ENCODE measurements at regions not wholly inside any gene's neighbourhood (a gene's known extent, or its start where the extent isn't known, plus 50 kb on each side); places are given as distances from the start of the nearest gene placed in this dataset.
"Not testable (repeated sequence)": the region's sequence is repeated elsewhere in the genome, so short reads cannot be mapped to it uniquely, and the experiment has no call there.

DNA sequence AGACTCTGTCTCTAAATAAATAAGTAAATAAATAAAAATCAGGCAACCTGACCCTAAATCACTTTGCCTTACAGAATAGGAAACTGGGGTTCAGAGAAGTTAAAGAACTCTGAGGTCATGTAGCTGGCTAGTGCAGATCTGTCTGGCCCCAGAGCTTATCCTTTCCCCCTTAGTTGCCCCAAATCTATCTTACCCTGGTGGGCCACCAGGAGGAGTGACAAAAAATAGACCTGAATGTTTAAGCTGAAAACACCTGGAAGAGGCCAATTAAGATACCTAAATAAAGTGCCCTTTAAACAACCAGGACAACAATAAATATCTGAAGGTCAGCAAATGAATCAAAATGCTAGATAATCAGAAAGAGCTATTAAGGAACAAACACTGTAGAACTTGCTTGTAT is 59.7 kb downstream of the TEX35 start:
- DNase-seq = no peak

DNA sequence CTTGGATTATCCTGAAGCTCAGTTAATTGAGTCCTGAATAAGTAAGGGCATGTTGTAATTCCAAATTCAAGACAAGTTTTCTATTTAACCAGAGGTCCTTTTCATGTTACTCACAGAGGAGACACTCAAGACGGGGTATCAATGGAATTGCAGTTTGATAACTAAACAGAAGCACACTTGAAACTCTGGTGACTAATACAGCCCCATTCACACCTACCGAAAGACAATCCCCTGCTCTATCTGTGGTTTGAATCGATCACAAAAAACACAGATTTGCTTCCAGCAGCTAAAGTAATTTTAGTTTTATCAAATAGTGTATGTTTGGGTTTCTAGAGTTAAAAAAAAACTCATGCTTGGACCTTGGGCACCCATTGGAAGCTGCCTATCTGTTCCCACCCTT is 60.4 kb downstream of the TEX35 start:
- DNase-seq = no peak

DNA sequence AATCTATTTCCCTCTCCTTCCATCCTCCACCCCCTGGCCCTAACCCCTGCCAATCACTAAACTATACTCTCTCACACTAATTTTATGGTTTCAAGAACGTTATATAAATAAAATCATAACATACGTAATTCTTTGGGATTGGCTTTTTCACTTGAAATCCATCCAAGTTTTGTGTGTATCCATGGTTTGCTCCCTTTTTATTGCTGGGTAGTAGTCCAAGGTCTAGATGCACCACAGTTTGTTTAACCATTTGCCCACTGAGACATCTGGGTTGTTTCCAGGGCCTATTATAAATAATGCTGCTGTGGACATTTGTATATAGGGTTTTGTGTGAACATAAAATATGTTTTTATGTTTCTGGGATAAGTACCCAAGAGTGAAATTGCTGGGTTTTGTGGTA is 61.4 kb downstream of the TEX35 start:
- no peak for DNase-seq

- DNase-seq = no peak
Measured at GRCh38 chr1:178575611-178576361, 62.9 kb downstream of the TEX35 start.

DNA sequence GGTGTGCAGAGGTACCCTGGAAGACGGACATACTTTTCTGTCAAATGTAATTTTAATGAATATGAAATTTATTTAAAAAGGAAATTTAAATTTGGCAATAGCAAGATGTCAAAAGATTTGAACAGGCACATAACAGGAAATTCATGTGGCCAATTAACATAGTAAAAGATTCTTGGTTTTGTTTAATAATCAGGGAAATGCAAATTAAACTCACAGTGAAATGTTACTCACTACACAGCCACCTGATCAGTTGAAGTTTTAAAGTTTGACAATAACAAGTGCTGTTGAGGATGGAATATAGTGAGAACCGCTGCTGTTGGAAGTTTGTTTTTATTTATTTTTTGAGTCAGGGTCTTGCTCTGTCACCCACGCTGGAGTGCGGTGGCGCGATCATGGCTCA is 63.9 kb downstream of the TEX35 start:
- DNase-seq = no peak

DNA sequence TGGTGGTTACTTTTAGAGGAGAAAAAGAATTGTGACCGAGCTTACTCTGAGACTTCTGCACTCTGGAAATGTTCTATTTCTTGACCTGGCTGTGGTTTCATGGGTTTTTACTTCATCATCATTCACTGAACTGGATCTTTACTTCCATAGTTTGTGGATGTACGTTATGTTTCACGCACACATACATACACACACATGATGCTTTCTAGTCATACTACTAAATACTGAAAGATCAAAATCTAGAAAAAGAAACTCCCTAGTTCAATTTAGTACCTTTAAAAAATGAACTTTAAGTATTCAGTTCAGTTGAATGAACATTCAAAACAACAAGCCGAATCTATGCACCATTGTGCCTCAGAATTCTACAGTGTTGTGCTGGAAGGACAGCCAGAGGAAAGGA is 65.0 kb downstream of the TEX35 start:
- no peak for DNase-seq

DNA sequence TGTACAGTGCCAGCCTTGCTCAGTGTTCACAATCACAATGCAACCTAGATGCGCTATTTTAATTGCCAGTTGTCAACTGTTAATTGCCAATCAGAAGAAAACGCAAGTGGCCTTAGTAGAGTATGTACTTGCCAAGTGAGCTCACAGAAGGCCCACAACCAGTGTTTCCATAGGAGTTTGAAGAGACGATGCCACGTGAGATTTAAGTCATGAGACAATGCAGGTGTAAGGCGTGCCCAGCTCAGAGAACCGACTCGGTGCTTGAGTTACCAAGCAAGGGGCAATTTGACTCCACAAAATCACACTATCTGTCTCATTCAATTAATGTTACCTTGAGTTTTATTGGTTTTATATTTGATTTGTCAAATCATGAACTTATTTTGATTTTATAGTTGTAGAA is 65.6 kb downstream of the TEX35 start:
- no peak for DNase-seq

- DNase-seq = no peak
Measured at GRCh38 chr1:178579095-178579494, 66.2 kb downstream of the TEX35 start.

- no peak for DNase-seq
Measured at GRCh38 chr1:178579562-178579961, 66.7 kb downstream of the TEX35 start.

DNA sequence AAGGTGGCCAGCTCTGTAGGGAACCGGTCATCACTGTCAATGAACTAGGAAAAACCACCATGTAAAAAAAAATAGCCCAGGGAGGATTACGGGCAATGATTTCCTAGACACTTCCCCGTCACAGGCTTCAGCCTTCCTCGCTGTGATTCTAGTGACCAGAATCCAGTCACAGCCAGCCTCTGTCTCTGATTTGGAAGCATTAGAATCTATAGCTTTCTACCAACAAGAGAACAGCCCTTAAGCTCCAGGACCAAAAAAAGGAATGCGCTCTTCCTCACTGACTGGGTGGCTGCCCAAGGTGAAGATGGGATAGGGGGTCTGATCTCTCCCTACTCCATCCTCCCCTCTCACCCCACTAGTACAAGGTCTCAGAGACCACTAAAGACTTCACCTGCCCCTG is 67.2 kb downstream of the TEX35 start:
- no peak for DNase-seq

DNA sequence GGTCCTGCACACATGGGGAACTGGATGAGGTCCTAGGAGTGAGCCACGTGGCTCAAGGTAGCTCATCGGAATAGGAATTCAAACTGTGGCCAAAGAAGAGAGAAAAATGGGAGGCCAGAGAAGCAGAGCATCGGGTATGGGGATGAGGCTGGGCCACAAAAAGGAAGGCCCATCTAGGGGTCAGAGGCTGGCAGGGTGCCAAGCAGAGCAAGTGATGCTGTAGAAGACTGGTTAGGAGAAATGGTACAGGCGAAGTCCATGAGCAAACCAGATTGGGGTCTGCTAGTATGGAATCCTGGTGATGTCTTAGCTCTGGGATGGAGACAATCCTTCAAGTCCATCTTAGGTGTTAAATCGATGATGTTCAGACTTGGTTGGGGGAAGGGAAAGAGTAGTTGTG is 68.0 kb downstream of the TEX35 start:
- DNase-seq = no peak

DNA sequence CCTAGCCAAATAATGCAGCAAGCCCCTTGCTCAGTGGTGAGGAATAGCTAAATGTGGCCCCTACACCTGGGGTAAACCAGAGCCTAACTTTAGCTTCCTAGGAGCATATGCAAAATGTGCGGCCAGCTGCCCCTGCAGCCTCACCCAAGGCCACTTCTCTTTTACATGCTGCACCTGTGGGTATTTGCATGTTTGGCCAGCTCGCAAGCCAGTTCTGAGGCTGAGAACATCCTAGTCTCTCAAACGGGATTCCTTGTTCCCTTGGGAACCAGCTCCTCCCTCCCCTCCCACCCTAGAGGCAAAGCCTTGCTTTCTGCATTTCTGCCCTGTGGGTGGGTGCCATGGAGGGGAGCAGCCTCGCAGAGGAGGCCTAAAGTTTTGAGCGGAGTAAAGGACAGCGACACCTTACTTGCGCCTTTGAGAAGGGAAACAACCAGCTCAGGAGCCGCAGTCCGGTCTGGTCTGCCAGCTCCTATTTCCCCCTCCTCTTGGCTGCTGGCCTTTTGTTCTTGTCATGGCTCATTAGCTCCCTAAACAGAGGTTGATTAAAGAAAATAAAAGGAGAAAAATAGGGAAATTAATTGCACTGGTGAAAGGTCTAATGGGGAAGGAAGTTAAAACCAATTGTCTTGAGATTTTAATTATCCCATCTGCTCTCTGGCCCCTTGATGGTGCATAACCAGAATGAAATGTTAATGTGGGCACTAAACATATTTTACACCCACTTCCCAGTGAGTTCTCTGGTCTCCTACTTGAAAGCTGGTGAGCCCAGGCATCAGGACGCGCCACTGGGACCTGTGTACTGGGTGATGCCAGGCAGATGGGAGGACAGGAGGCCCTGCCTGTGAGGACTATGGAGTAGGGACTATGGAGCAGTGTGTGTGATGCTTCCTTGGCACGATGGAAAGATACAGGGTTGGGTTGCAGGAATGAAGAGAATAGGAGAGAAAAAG is 68.7 kb downstream of the TEX35 start:
- no peak for DNase-seq

- DNase-seq = no peak
Measured at GRCh38 chr1:178587096-178587495, 74.2 kb downstream of the TEX35 start.

- DNase-seq = no peak
Measured at GRCh38 chr1:178587975-178588374, 75.1 kb downstream of the TEX35 start.

- DNase-seq = not testable (repeated sequence)
Measured at GRCh38 chr1:178589042-178589441, 76.1 kb downstream of the TEX35 start.

DNA sequence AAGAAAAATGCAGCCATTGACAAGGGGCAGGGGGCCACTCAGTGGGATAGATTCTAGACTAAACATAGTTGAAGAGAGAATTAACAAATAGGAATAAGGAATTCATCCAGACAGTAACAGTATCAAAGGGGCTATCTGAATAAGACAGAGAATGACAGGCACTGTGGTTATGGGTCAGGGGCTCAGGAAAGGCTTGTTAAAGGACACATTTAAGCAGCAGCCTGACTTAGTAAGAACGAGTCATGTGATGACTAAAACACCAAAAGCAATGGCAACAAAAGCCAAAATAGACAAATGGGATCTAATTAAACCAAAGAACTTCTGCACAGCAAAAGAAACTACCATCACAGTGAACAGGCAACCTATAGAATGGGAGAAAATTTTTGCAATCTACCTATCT is 78.9 kb downstream of the TEX35 start:
- DNase-seq = not testable (repeated sequence)

DNA sequence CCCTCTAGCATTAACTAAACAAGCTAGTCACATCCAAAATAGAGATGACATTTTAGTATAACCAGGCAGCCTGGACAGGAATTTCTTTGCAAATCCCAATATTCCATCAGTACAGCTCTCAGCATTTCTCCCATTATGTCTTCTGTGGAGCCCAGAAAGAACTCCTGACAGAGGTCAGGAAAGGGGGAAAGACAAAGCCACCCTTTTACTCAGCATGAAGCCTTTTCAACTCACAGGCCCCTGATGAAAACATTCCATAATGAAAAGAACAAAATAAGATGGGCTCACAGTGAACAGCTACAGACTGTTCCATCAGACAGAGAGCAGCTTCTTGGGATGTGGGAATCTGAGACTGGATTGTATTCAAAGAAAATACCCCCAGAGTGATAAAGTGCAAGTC is 80.6 kb downstream of the TEX35 start:
- DNase-seq = no peak

DNA sequence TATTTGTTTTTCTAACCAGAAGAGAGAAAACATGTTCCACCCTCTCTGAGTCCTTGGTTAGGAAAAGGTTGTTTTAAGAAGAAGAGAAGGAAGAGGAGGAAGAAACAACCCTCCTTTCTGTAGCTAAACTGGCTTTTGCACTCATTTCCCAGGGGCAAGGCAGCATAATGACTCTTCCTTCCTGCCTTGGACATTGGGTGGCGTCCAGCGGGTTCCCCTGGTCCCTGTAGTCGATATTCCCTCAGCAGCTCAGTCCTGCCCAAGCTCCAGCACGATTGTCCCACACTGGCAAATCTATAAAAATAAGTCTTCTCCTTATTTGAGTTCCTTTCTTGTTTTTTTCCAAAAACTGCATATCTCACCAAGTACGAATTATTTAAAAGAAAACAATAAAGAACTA is 81.2 kb downstream of the TEX35 start:
- no peak for DNase-seq

- no peak for DNase-seq
Measured at GRCh38 chr1:178595491-178595890, 82.6 kb downstream of the TEX35 start.

- DNase-seq = no peak
Measured at GRCh38 chr1:178599087-178599486, 86.2 kb downstream of the TEX35 start.

DNA sequence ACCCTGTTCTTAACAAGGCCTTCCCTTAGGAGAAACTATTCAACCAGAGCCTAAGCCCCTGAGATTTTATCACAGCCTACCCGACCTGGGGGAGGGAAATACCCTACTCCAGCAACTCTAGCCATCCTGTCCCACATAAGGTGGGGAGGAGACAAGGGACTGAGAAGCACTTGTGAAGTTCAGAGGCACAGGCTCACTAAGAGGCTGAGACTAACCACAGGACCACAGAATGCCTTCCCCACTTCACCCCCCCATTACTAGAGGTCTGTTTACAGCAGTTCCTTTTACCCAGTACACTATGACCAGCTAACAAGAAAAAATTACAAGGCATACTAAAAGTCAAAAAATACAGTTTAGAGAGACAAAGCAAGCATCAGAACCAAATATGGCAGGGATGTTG is 86.8 kb downstream of the TEX35 start:
- no peak for DNase-seq

DNA sequence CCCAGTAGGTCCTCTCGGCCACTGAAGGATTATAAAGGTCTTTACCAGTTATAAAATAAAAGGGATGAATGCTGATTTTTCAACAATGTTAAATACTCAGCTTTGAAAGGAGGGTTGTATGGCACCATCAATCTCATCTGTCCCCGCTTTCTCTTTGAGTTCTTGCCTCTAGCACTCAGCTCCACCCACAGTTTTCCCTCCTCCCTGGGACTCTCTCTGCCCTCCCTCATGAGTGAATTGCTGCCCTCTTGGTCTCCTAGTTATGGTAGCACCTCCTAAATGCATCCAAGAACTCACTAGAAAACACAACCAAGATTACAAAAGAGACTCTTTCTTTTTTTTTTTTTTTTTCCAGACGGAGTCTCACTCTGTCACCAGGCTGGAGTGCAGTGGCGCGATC is 91.0 kb downstream of the TEX35 start:
- no peak for DNase-seq

DNA sequence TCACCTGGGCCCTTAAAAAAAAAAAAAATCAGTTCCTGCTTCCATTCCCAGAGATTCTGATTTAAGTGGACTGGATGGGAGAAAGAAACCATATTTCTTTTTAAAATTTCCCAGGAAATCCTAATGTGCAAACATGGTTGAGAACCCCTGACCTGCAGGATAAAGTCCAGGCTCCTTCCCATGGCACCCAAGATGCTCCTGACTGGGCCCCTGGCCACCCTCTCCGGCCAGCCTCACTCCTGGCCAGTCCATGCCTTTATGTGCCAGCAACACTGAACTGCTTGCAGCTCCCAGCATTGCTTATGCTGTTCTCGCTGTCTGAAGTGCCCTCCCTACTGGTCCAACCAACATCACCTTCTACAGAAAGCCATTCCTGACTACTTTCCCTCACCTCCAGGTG is 93.9 kb downstream of the TEX35 start:
- DNase-seq = no peak

DNA sequence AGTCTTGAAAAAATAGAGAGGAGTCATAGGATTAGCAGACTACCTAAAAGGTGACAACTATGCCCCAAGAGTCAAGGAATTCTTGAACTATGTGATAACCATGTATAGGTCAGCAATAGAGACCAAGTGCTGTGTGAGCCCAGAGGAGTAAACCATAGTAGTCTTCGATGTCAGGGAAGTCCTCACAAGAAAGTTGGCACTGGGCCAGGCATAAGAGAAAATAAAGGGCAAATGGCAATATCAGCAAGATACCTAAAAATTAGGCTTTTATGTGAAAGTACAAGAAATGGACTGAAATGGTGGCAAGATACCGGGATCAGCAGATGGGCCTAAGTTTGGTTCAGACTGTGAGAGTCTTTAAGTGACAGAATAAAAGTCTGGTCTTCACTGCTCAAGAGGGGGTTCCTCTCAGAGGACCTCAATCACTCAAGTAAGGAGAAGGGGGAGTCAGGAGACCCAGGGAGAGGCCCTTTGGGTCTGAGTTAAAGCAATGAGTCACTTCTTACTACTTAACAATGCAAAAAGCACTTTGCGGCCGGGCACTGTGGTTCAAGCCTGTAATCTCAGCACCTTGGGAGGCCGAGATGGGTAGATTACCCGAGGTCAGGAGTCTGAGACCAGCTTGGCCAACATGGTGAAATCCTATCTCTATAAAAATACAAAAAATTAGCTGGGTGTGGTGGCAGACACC is 95.0 kb downstream of the TEX35 start:
- DNase-seq = no peak

Data from NCI-H1694 treated with DMSO at 0.1 percent for 48 hours (cell line).